GM12878 (cell line): ENCODE measurements at regions not wholly inside any gene's neighbourhood (a gene's known extent, or its start where the extent isn't known, plus 50 kb on each side); places are given as distances from the start of the nearest gene placed in this dataset.

ENCODE experiments used
- EZH2 ChIP-seq: IDR thresholded peaks from 2 replicates; pipeline ENCODE4 v1.6.1; 2012; ENCODE audit warnings: low read depth, mild to moderate bottlenecking, control low read depth, inconsistent platforms, low read length, borderline replicate concordance; ENCODE audit not compliant: control insufficient read depth
- NBN ChIP-seq: fragments of 450-650 bp; IDR thresholded peaks from 2 replicates; pipeline ENCODE4 v1.6.1; 2016
- ZZZ3 ChIP-seq: IDR thresholded peaks from 2 replicates; pipeline ENCODE4 v1.6.1; 2011; ENCODE audit warnings: low read depth; ENCODE audit not compliant: control insufficient read depth, insufficient read length

- TF ChIP-seq ZZZ3 (no peak), EZH2 (no peak), NBN (no peak)
Measured at GRCh38 chr10:90302758-90303481, 554.9 kb downstream of the HTR7 start.
